DOHH2 (cell line): ENCODE measurements at regions not wholly inside any gene's neighbourhood (a gene's known extent, or its start where the extent isn't known, plus 50 kb on each side); places are given as distances from the start of the nearest gene placed in this dataset.

Experiments used
- EZH2phosphoT487 ChIP-seq: fragments of 200-600 bp; sonication (generic); IDR thresholded peaks from 2 replicates; pipeline ENCODE4 v1.6.1; 2017; ENCODE audit warnings: borderline replicate concordance, mild to moderate bottlenecking, antibody characterized with exemption, low read length, moderate library complexity, mixed read lengths
- TF ChIP-seq, protein P1 (sequence below): fragments of 200-600 bp; sonication (generic); IDR thresholded peaks from one replicate; pipeline ENCODE4 v1.5.1; 2014; ENCODE audit warnings: antibody characterized with exemption, mild to moderate bottlenecking, low read depth, low read length; ENCODE audit not compliant: poor library complexity, severe bottlenecking

DNA sequence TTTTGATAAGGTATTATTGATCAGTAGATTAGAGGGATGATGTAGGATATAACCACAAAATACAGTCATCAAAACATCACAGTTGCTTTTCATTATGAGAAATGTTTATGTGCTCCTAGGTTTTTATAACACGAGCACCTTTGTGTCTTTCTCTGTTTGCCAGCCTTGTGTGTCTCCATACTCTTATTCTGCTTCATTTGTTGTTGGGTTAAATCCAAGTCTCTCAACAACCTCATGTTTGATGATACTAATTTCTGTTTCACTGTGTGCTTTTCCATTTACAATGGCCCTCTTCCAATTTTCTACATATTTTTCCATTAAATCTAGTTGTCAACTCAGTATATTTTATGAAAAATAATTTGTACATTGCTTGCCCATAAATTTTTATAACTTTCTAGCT lies 107.7 kb upstream of the POU2AF2 start:
- TF ChIP-seq, protein P1, sequence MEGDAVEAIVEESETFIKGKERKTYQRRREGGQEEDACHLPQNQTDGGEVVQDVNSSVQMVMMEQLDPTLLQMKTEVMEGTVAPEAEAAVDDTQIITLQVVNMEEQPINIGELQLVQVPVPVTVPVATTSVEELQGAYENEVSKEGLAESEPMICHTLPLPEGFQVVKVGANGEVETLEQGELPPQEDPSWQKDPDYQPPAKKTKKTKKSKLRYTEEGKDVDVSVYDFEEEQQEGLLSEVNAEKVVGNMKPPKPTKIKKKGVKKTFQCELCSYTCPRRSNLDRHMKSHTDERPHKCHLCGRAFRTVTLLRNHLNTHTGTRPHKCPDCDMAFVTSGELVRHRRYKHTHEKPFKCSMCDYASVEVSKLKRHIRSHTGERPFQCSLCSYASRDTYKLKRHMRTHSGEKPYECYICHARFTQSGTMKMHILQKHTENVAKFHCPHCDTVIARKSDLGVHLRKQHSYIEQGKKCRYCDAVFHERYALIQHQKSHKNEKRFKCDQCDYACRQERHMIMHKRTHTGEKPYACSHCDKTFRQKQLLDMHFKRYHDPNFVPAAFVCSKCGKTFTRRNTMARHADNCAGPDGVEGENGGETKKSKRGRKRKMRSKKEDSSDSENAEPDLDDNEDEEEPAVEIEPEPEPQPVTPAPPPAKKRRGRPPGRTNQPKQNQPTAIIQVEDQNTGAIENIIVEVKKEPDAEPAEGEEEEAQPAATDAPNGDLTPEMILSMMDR, result no peak
- no peak for TF ChIP-seq EZH2phosphoT487
